ENCODE measurements at regions not wholly inside any gene's neighbourhood (a gene's known extent, or its start where the extent isn't known, plus 50 kb on each side); places are given as distances from the start of the nearest gene placed in this dataset.

DNA sequence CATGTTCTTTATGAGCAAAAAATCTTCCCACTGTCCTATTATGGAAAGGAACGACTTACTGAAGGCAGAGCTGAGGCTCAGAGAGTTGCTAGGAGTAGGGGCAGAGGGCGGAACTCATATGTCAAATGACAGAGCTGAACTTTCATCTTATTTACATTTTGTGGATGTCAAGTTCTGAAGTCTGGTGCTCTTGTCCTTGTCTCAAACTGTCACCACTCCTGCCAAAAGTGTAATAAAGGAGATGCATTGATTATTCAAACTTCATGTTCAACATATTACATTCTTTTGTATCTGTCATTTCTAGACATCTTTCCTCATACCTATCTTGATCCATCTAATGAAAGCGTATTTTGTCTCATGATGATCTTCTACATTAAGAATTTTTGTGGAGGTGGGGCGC is 57.1 kb upstream of the C11orf87 start:
- TF ChIP-seq POLR2A (IDR thresholded peaks at IDR 0.05), result no peak
- TF ChIP-seq CTCF (IDR thresholded peaks at IDR 0.05), result no peak

GRCh38 chr11:109371444-109372176 is 50.4 kb upstream of the C11orf87 start:
- no peaks in the 10 kb centered on the region for H3K27me3 ChIP-seq
- no peak for DNase-seq
- 39% methylated on average over 2 of the region's 2 CpGs for WGBS (ENCODE audit: insufficient coverage, low coverage, low lambda C conversion rate, missing lambda C conversion rate)
- no peaks in the 10 kb centered on the region for H3K4me1 ChIP-seq
- H3K4me3 ChIP-seq, result no peak overlapping the region
- TF ChIP-seq CTCF (IDR thresholded peaks at IDR 0.05), result no peak
- no peaks in the 10 kb centered on the region for H3K9me3 ChIP-seq
- no peaks in the 10 kb centered on the region for H3K36me3 ChIP-seq
- intact Hi-C loops (cut with DNase I), result no loop called here
- H3K27ac ChIP-seq, result no peak overlapping the region
- ATAC-seq, result no peak

More for the DNA sequence above, 57.1 kb upstream of the C11orf87 start:
- 62% methylated on average over 4 of the region's 4 CpGs for WGBS (ENCODE audit: insufficient coverage, low coverage, low lambda C conversion rate, missing lambda C conversion rate)
- Histone ChIP-seq H3K4me1 (no peaks in the 10 kb centered on the region), H3K9me3 (no peaks in the 10 kb centered on the region), H3K4me3 (no peak overlapping the region), H3K27me3 (no peaks in the 10 kb centered on the region), H3K27ac (no peak overlapping the region), H3K36me3 (no peaks in the 10 kb centered on the region)
- intact Hi-C loops (cut with DNase I), result no loop called here
- ATAC-seq (no peak), DNase-seq (no peak)

Small RNAs in the stretch of these regions (small RNA-seq; reads per million reads assigned to genes)
- 0 reads per million in 2 experiments for gene RF00157
- gene RNA5SP349, result 0.10 to 0.13 reads per million in 2 experiments
- 0 reads per million in 2 experiments for gene RNU6-654P

All from right lobe of liver (tissue), 6 donors.